ENCODE measurements at regions not wholly inside any gene's neighbourhood (a gene's known extent, or its start where the extent isn't known, plus 50 kb on each side); places are given as distances from the start of the nearest gene placed in this dataset.

DNA sequence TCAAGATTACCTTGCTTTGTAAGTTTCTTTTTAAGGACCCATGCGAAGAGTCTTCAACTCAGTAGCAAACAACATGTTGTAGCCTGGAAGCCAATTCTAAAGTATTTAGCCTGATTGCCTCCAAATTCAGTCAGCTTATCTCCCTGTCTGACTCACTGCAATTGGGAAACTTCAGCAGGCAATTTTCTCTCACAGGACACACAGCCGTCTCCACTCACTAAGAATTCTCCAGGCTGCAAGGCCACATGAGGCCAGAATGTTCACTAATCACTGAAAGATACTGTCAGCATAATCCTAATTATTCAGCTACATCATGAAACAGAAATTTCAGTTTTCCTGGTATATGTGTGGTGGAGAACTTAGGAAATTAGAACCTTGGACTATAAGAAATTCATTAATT, 78.1 kb upstream of the PDE1A start:
- TF ChIP-seq POLR2A (IDR thresholded peaks at IDR 0.05; ENCODE audit: low read length) (no peak), HDAC2 (IDR thresholded peaks at IDR 0.05) (no peak), RAD21 (conservative IDR thresholded peaks at IDR 0.05 in 1 of 2, IDR thresholded peaks at IDR 0.05 in 1 of 2) (no peak), RFX5 (IDR thresholded peaks at IDR 0.05) (no peak), CEBPB (IDR thresholded peaks at IDR 0.05) (no peak), EP300 (IDR thresholded peaks at IDR 0.05) (no peak), SMC3 (IDR thresholded peaks at IDR 0.05) (no peak), ESRRA (IDR thresholded peaks at IDR 0.05; ENCODE audit: borderline replicate concordance, low read length) (no peak), MAZ (IDR thresholded peaks at IDR 0.05; ENCODE audit: borderline replicate concordance, low read depth, low read length) (no peak), EHMT2 (IDR thresholded peaks at IDR 0.05; ENCODE audit: low read depth) (no peak)
- TF ChIP-seq, protein P1, sequence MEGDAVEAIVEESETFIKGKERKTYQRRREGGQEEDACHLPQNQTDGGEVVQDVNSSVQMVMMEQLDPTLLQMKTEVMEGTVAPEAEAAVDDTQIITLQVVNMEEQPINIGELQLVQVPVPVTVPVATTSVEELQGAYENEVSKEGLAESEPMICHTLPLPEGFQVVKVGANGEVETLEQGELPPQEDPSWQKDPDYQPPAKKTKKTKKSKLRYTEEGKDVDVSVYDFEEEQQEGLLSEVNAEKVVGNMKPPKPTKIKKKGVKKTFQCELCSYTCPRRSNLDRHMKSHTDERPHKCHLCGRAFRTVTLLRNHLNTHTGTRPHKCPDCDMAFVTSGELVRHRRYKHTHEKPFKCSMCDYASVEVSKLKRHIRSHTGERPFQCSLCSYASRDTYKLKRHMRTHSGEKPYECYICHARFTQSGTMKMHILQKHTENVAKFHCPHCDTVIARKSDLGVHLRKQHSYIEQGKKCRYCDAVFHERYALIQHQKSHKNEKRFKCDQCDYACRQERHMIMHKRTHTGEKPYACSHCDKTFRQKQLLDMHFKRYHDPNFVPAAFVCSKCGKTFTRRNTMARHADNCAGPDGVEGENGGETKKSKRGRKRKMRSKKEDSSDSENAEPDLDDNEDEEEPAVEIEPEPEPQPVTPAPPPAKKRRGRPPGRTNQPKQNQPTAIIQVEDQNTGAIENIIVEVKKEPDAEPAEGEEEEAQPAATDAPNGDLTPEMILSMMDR (IDR thresholded peaks at IDR 0.05), result no peak
- TF ChIP-seq, protein P2, sequence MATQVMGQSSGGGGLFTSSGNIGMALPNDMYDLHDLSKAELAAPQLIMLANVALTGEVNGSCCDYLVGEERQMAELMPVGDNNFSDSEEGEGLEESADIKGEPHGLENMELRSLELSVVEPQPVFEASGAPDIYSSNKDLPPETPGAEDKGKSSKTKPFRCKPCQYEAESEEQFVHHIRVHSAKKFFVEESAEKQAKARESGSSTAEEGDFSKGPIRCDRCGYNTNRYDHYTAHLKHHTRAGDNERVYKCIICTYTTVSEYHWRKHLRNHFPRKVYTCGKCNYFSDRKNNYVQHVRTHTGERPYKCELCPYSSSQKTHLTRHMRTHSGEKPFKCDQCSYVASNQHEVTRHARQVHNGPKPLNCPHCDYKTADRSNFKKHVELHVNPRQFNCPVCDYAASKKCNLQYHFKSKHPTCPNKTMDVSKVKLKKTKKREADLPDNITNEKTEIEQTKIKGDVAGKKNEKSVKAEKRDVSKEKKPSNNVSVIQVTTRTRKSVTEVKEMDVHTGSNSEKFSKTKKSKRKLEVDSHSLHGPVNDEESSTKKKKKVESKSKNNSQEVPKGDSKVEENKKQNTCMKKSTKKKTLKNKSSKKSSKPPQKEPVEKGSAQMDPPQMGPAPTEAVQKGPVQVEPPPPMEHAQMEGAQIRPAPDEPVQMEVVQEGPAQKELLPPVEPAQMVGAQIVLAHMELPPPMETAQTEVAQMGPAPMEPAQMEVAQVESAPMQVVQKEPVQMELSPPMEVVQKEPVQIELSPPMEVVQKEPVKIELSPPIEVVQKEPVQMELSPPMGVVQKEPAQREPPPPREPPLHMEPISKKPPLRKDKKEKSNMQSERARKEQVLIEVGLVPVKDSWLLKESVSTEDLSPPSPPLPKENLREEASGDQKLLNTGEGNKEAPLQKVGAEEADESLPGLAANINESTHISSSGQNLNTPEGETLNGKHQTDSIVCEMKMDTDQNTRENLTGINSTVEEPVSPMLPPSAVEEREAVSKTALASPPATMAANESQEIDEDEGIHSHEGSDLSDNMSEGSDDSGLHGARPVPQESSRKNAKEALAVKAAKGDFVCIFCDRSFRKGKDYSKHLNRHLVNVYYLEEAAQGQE (IDR thresholded peaks at IDR 0.05), result no peak
- TF ChIP-seq, protein P3, sequence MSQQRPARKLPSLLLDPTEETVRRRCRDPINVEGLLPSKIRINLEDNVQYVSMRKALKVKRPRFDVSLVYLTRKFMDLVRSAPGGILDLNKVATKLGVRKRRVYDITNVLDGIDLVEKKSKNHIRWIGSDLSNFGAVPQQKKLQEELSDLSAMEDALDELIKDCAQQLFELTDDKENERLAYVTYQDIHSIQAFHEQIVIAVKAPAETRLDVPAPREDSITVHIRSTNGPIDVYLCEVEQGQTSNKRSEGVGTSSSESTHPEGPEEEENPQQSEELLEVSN (IDR thresholded peaks at IDR 0.05; ENCODE audit: borderline replicate concordance, low read depth), result no peak
- TF ChIP-seq, protein P4, sequence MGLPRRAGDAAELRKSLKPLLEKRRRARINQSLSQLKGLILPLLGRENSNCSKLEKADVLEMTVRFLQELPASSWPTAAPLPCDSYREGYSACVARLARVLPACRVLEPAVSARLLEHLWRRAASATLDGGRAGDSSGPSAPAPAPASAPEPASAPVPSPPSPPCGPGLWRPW (IDR thresholded peaks at IDR 0.05), result no peak
